ENCODE measurements at regions not wholly inside any gene's neighbourhood (a gene's known extent, or its start where the extent isn't known, plus 50 kb on each side); places are given as distances from the start of the nearest gene placed in this dataset.
"Not testable (repeated sequence)": the region's sequence is repeated elsewhere in the genome, so short reads cannot be mapped to it uniquely, and the experiment has no call there.

- no peak for TF ChIP-seq CTCF (conservative IDR thresholded peaks at IDR 0.05; ENCODE audit: low read depth, low read length)
Measured at GRCh38 chr12:97701901-97702300, 239.3 kb downstream of the RMST start.

GRCh38 chr12:97711392-97711791, 248.8 kb downstream of the RMST start:
- no peak overlapping the region for H3K4me3 ChIP-seq (ENCODE audit: low read depth, low read length)
- TF ChIP-seq CTCF (conservative IDR thresholded peaks at IDR 0.05; ENCODE audit: low read depth, low read length): no peak
- DNase-seq (ENCODE audit: low read depth): no peak

More at GRCh38 chr12:97701901-97702300, 239.3 kb downstream of the RMST start:
- H3K4me3 ChIP-seq (ENCODE audit: low read depth, low read length): no peak overlapping the region
- no peak for DNase-seq (ENCODE audit: low read depth)

GRCh38 chr12:97713270-97713669, 250.7 kb downstream of the RMST start:
- no peak for DNase-seq (ENCODE audit: low read depth)
- TF ChIP-seq CTCF (conservative IDR thresholded peaks at IDR 0.05; ENCODE audit: low read depth, low read length): no peak
- H3K4me3 ChIP-seq (ENCODE audit: low read depth, low read length): no peak overlapping the region

- DNase-seq (ENCODE audit: low read depth): no peak
Measured at GRCh38 chr12:97714107-97714563, 251.5 kb downstream of the RMST start.

GRCh38 chr12:97716356-97716755, 253.8 kb downstream of the RMST start:
- DNase-seq (ENCODE audit: low read depth): peak; percentile 2
- H3K4me3 ChIP-seq (ENCODE audit: low read depth, low read length): no peak overlapping the region
- peak; percentile 63 for TF ChIP-seq CTCF (conservative IDR thresholded peaks at IDR 0.05; ENCODE audit: low read depth, low read length)

More at GRCh38 chr12:97714107-97714563, 251.5 kb downstream of the RMST start:
- H3K4me3 ChIP-seq (ENCODE audit: low read depth, low read length): no peak overlapping the region
- TF ChIP-seq CTCF (conservative IDR thresholded peaks at IDR 0.05; ENCODE audit: low read depth, low read length): no peak

GRCh38 chr12:97723801-97724200, 261.2 kb downstream of the RMST start:
- not testable (repeated sequence) for H3K4me3 ChIP-seq (ENCODE audit: low read depth, low read length); DNase-seq (ENCODE audit: low read depth)

GRCh38 chr12:97745406-97746101, 282.9 kb downstream of the RMST start:
- TF ChIP-seq CTCF (conservative IDR thresholded peaks at IDR 0.05; ENCODE audit: low read depth, low read length): no peak
- peak; percentile 75 for DNase-seq (ENCODE audit: low read depth)
- no peak overlapping the region for H3K4me3 ChIP-seq (ENCODE audit: low read depth, low read length)

Data from epithelial cell of proximal tubule (primary cell).